GM12878 (cell line): ENCODE measurements at regions not wholly inside any gene's neighbourhood (a gene's known extent, or its start where the extent isn't known, plus 50 kb on each side); places are given as distances from the start of the nearest gene placed in this dataset.

Experiments used
- ATAC-seq: fragments of 200-7000 bp; cut with Tn5 transposase; 3 replicates; pipeline ENCODE4 v1.9.1; 2020; ENCODE audit warnings: mild to moderate bottlenecking, moderate library complexity
- BruUV-seq: library from RNA; stranded (reverse); fragments of 400-500 nt; replicated peaks from 2 replicates; lab custom pipeline; 2021; lab: Mats Ljungman, UMichigan
- CTCF ChIA-PET: fragments of 300-600 bp; sonication (Branson Sonifier 250); formaldehyde crosslinking; extraction: SDS; loops from one replicate; lab custom pipeline; 2021; ENCODE audit warnings: inconsistent platforms; lab: Yijun Ruan, JAX
- POLR2A ChIA-PET: fragments of 350-600 bp; formaldehyde crosslinking; extraction: SDS; loops from one replicate; lab custom pipeline; 2021; ENCODE audit warnings: inconsistent platforms; lab: Charles Lee
- RAD21 ChIA-PET: fragments of 300-600 bp; sonication (Branson Sonifier 250); formaldehyde crosslinking; loops from one replicate; lab custom pipeline; 2023; ENCODE audit warnings: antibody characterized with exemption; ENCODE audit not compliant: unreplicated experiment; lab: Charles Lee
- SMC1A ChIA-PET: fragments of 300-600 bp; sonication (Branson Sonifier 250); formaldehyde crosslinking; loops from one replicate; lab custom pipeline; 2023; ENCODE audit not compliant: unreplicated experiment, uncharacterized antibody; lab: Charles Lee
- DNase-seq: peaks from one replicate; pipeline ENCODE4 v3.0.0-alpha.2; 2011; ENCODE audit warnings: low read depth, low spot score
- FAIRE-seq: peaks from 3 replicates; lab custom pipeline; 2011; peaks lifted over from hg19 to GRCh38; lab: Jason Lieb, UNC
- H2AFZ ChIP-seq: 2 replicates; pipeline ENCODE4 v1.6.0; 2011; ENCODE audit warnings: low read depth, low read length, control low read depth; ENCODE audit not compliant: control insufficient read depth
- H3K27ac ChIP-seq: 2 replicates; pipeline ENCODE4 v1.5.1; 2011; ENCODE audit warnings: control low read depth; ENCODE audit not compliant: control insufficient read depth, insufficient read depth
- H3K27me3 ChIP-seq, 2 experiments: replicated peaks in 1 of 2; 2 replicates each; pipeline versions ENCODE4 v1.6.0 to v1.6.1; 2011; ENCODE audit warnings: low read length in 1 of 2; ENCODE audit not compliant: control insufficient read depth in 2 of 2, insufficient read depth in 2 of 2
- H3K36me3 ChIP-seq, 2 experiments: 2 replicates each; pipeline ENCODE4 v1.5.1; 2011; ENCODE audit warnings: low read length in 1 of 2; ENCODE audit not compliant: control insufficient read depth in 2 of 2, insufficient read depth in 2 of 2
- H3K4me1 ChIP-seq: 2 replicates; pipeline ENCODE4 v1.6.1; 2011; ENCODE audit warnings: mild to moderate bottlenecking, low read length, moderate library complexity, mixed read lengths; ENCODE audit not compliant: control insufficient read depth, insufficient read depth
- H3K4me2 ChIP-seq: 2 replicates; pipeline ENCODE4 v1.6.0; 2011; ENCODE audit warnings: control low read depth; ENCODE audit not compliant: control insufficient read depth, insufficient read depth
- H3K4me3 ChIP-seq: fragments of 200-600 bp; sonication (generic); 2 replicates; pipeline ENCODE4 v1.5.1; 2016
- H3K79me2 ChIP-seq: 2 replicates; pipeline ENCODE4 v1.6.0; 2011; ENCODE audit warnings: low read length; ENCODE audit not compliant: control insufficient read depth, insufficient read depth
- H3K9ac ChIP-seq: 2 replicates; pipeline ENCODE4 v1.8.0; 2011; ENCODE audit warnings: low read length, control low read depth, mixed read lengths; ENCODE audit not compliant: control insufficient read depth, insufficient read depth
- H3K9me3 ChIP-seq: replicated peaks from 3 replicates; pipeline ENCODE4 v1.5.1; 2011; ENCODE audit warnings: mild to moderate bottlenecking, low read length; ENCODE audit not compliant: control insufficient read depth, insufficient read depth
- H4K20me1 ChIP-seq: 2 replicates; pipeline ENCODE4 v1.6.0; 2011; ENCODE audit not compliant: control insufficient read depth, insufficient read depth
- ESRRA ChIP-seq: IDR thresholded peaks from 2 replicates; pipeline ENCODE4 v1.6.1; 2012; ENCODE audit warnings: mild to moderate bottlenecking, low read length, improper control_type of control experiment
- WGBS: methylation state at CpG from one replicate; pipeline ENCODE4 v1.1.6; 2016; ENCODE audit warnings: low lambda C conversion rate; ENCODE audit not compliant: insufficient replicate concordance, insufficient coverage; ENCODE audit errors: missing lambda C conversion rate; 5-methylcytosine and 5-hydroxymethylcytosine counted together
- in situ Hi-C: fragments of 300-500 bp; cut with MboI; formaldehyde crosslinking; loops from 9 replicates; pipeline ENCODE4 v1.14.3; 2018; ENCODE audit warnings: mixed read lengths
- intact Hi-C: fragments of 100-400 bp; cut with micrococcal nuclease; formaldehyde crosslinking; loops from one replicate; pipeline ENCODE4 v1.14.2; 2022; ENCODE audit not compliant: unreplicated experiment
- TF ChIP-seq, protein P1 (sequence below): fragments of 450-650 bp; IDR thresholded peaks from 2 replicates; pipeline ENCODE4 v1.6.1; 2017; ENCODE audit warnings: mild to moderate bottlenecking, moderate library complexity

- TF ChIP-seq, protein P1, sequence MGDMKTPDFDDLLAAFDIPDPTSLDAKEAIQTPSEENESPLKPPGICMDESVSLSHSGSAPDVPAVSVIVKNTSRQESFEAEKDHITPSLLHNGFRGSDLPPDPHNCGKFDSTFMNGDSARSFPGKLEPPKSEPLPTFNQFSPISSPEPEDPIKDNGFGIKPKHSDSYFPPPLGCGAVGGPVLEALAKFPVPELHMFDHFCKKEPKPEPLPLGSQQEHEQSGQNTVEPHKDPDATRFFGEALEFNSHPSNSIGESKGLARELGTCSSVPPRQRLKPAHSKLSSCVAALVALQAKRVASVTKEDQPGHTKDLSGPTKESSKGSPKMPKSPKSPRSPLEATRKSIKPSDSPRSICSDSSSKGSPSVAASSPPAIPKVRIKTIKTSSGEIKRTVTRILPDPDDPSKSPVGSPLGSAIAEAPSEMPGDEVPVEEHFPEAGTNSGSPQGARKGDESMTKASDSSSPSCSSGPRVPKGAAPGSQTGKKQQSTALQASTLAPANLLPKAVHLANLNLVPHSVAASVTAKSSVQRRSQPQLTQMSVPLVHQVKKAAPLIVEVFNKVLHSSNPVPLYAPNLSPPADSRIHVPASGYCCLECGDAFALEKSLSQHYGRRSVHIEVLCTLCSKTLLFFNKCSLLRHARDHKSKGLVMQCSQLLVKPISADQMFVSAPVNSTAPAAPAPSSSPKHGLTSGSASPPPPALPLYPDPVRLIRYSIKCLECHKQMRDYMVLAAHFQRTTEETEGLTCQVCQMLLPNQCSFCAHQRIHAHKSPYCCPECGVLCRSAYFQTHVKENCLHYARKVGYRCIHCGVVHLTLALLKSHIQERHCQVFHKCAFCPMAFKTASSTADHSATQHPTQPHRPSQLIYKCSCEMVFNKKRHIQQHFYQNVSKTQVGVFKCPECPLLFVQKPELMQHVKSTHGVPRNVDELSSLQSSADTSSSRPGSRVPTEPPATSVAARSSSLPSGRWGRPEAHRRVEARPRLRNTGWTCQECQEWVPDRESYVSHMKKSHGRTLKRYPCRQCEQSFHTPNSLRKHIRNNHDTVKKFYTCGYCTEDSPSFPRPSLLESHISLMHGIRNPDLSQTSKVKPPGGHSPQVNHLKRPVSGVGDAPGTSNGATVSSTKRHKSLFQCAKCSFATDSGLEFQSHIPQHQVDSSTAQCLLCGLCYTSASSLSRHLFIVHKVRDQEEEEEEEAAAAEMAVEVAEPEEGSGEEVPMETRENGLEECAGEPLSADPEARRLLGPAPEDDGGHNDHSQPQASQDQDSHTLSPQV = no peak
Measured at GRCh38 chr3:18098960-18099587, 326.1 kb downstream of the SATB1 start (continued).

DNA sequence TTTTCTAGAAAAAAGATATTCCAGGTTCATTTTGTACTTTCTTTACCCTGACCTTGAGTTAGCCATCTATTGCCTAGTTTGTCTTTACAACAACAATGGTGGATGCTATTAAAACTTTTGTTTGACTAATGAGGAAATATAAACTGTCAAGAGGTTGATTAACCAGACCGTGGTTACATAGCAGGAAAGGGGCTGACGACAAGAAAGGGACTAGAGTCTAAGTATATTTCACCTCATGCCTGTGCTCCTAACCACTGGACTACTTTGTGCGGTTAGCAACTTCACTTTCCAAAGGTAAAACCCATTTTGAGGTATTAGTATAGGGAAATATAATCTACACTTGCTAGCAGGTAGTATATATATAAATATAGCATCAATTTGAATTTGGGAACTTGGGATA lies 327.1 kb downstream of the SATB1 start:
- no peaks in the 10 kb centered on the region for H3K4me1 ChIP-seq
- no peak for FAIRE-seq
- no peak overlapping the region for H2AFZ ChIP-seq
- peaks cover 2% of the 10 kb centered on the region; the same call in 1 of the 3 replicates for H3K9me3 ChIP-seq
- ChIA-PET CTCF (no interaction called here), RAD21 (no interaction called here), SMC1A (interaction anchor here (1.2 to 1.9 kb wide), 2 partner anchors 8 to 29 kb away, joined by 3 to 4 read pairs; no protein-coding TSS in a partner anchor), POLR2A (no interaction called here)
- BruUV-seq = no TSS peak
- H3K27ac ChIP-seq = no peak overlapping the region
- no peak overlapping the region for H3K4me3 ChIP-seq
- no peak for TF ChIP-seq ESRRA
- H3K4me2 ChIP-seq = no peak overlapping the region
- ATAC-seq = no peak
- no peak for DNase-seq
- intact Hi-C loops = no loop called here
- H3K79me2 ChIP-seq = no peaks in the 10 kb centered on the region
- 9% methylated on average over 3 of the region's 3 CpGs for WGBS
- in situ Hi-C loops = no loop called here
- H3K27me3 ChIP-seq = no peaks in the 10 kb centered on the region; a peak in 1 of 4 replicates
- H3K36me3 ChIP-seq = no peaks in the 10 kb centered on the region
- H4K20me1 ChIP-seq = no peaks in the 10 kb centered on the region
- no peak overlapping the region for H3K9ac ChIP-seq
